GM12891 (cell line): ENCODE measurements at regions not wholly inside any gene's neighbourhood (a gene's known extent, or its start where the extent isn't known, plus 50 kb on each side); places are given as distances from the start of the nearest gene placed in this dataset.

ENCODE experiments used
- POLR2A ChIP-seq: IDR thresholded peaks from 2 replicates; pipeline ENCODE4 v1.6.1; 2011; ENCODE audit warnings: low read depth, low read length, control low read depth
- POU2F2 ChIP-seq: IDR thresholded peaks from 2 replicates; pipeline ENCODE4 v1.6.1; 2011; ENCODE audit warnings: low read depth, mild to moderate bottlenecking, control low read depth, low read length, moderate library complexity
- SPI1 ChIP-seq: IDR thresholded peaks from 2 replicates; pipeline ENCODE4 v1.6.1; 2011; ENCODE audit warnings: low read depth, low read length, control low read depth

DNA sequence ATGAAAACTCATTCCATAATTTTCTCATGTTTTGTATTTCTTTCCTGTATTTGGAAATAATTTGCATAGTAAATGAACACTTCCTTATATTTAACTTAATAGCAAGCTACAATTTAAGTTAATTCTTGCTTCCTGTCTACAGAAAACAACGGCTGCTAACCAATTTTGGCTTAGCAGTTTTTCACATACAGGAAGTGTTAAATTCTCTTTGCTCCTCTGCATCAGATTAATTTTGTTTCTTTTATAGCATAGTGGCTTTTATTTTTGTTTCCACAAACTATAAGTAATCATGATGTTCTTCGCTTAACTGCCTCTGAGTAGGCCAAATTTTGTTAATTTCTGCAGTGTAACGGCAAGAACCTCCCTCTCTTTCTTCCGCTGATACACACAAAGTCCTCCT lies 182.9 kb downstream of the ALX1 start:
- TF ChIP-seq POU2F2 (no peak), POLR2A (no peak), SPI1 (no peak)
